ENCODE measurements at regions not wholly inside any gene's neighbourhood (a gene's known extent, or its start where the extent isn't known, plus 50 kb on each side); places are given as distances from the start of the nearest gene placed in this dataset.
"Not testable (repeated sequence)": the region's sequence is repeated elsewhere in the genome, so short reads cannot be mapped to it uniquely, and the experiment has no call there.

- Histone ChIP-seq H3K4me1 (ENCODE audit: control insufficient read depth in 2 of 3, insufficient read depth in 2 of 3, low read depth in 1 of 3, low read length in 3 of 3) (no peaks in the 10 kb centered on the region), H3K4me3 (ENCODE audit: low read length in 3 of 3) (no peak overlapping the region), H3K27ac (ENCODE audit: low read depth in 2 of 2, low read length in 2 of 2) (no peak overlapping the region), H3K36me3 (ENCODE audit: control insufficient read depth in 2 of 3, insufficient read depth in 3 of 3, low read length in 3 of 3) (no peaks in the 10 kb centered on the region), H3K27me3 (ENCODE audit: control insufficient read depth, insufficient read depth, low read length) (no peaks in the 10 kb centered on the region), H3K9ac (ENCODE audit: low read length in 3 of 3) (no peak overlapping the region), H3K9me3 (ENCODE audit: control insufficient read depth in 2 of 3, insufficient read depth in 1 of 3, low read length in 3 of 3) (no peaks in the 10 kb centered on the region)
- intact Hi-C loops (cut with DNase I), result no loop called here
- TF ChIP-seq, protein P1, sequence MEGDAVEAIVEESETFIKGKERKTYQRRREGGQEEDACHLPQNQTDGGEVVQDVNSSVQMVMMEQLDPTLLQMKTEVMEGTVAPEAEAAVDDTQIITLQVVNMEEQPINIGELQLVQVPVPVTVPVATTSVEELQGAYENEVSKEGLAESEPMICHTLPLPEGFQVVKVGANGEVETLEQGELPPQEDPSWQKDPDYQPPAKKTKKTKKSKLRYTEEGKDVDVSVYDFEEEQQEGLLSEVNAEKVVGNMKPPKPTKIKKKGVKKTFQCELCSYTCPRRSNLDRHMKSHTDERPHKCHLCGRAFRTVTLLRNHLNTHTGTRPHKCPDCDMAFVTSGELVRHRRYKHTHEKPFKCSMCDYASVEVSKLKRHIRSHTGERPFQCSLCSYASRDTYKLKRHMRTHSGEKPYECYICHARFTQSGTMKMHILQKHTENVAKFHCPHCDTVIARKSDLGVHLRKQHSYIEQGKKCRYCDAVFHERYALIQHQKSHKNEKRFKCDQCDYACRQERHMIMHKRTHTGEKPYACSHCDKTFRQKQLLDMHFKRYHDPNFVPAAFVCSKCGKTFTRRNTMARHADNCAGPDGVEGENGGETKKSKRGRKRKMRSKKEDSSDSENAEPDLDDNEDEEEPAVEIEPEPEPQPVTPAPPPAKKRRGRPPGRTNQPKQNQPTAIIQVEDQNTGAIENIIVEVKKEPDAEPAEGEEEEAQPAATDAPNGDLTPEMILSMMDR (IDR thresholded peaks at IDR 0.05; ENCODE audit: borderline replicate concordance, extremely low read depth, insufficient read depth), result no peak
- FAIRE-seq, result no peak
- DNase-seq, result no peak
These were observed 60.7 kb upstream of the SGO1 start for GRCh38 chr3:20246662-20247061.

DNA sequence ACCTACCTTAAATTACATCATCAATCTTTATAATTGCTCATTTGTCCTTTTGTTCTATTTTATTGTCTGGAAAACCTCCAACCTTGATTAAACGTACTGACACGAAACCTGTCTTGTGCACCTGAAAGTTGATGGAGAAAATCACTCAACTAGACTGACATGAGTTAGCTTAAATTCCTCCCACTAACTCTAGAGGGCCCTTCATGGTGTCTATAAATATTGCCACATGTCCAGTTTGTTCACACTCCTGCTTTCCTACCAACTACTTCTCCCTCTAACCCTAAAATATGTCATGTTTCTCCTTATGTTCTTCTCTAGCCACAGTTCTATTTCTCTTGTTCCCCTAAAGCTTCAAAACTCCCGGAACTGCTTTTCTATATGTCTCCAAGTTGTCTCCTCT, 59.8 kb upstream of the SGO1 start:
- no peak for DNase-seq
- H3K27me3 ChIP-seq (ENCODE audit: control insufficient read depth, insufficient read depth, low read length), result no peaks in the 10 kb centered on the region
- H3K9me3 ChIP-seq (ENCODE audit: control insufficient read depth in 2 of 3, insufficient read depth in 1 of 3, low read length in 3 of 3), result no peaks in the 10 kb centered on the region
- H3K4me3 ChIP-seq (ENCODE audit: low read length in 3 of 3), result no peak overlapping the region
- no peak for FAIRE-seq
- TF ChIP-seq, protein P1 (IDR thresholded peaks at IDR 0.05; ENCODE audit: borderline replicate concordance, extremely low read depth, insufficient read depth), result no peak
- H3K27ac ChIP-seq (ENCODE audit: low read depth in 2 of 2, low read length in 2 of 2), result no peak overlapping the region
- intact Hi-C loops (cut with DNase I), result no loop called here
- no peaks in the 10 kb centered on the region for H3K36me3 ChIP-seq (ENCODE audit: control insufficient read depth in 2 of 3, insufficient read depth in 3 of 3, low read length in 3 of 3)
- H3K9ac ChIP-seq (ENCODE audit: low read length in 3 of 3), result no peak overlapping the region
- no peaks in the 10 kb centered on the region for H3K4me1 ChIP-seq (ENCODE audit: control insufficient read depth in 2 of 3, insufficient read depth in 2 of 3, low read depth in 1 of 3, low read length in 3 of 3)

GRCh38 chr3:20240154-20240883, 54.3 kb upstream of the SGO1 start:
- no peak for FAIRE-seq
- TF ChIP-seq, protein P1 (IDR thresholded peaks at IDR 0.05; ENCODE audit: borderline replicate concordance, extremely low read depth, insufficient read depth), result no peak

GRCh38 chr3:20238199-20238598, 52.2 kb upstream of the SGO1 start:
- H3K27me3 ChIP-seq (ENCODE audit: control insufficient read depth, insufficient read depth, low read length); H3K4me1 ChIP-seq (ENCODE audit: control insufficient read depth in 2 of 3, insufficient read depth in 2 of 3, low read depth in 1 of 3, low read length in 3 of 3); H3K36me3 ChIP-seq (ENCODE audit: control insufficient read depth in 2 of 3, insufficient read depth in 3 of 3, low read length in 3 of 3); intact Hi-C loops (cut with DNase I); H3K9ac ChIP-seq (ENCODE audit: low read length in 3 of 3); H3K9me3 ChIP-seq (ENCODE audit: control insufficient read depth in 2 of 3, insufficient read depth in 1 of 3, low read length in 3 of 3); H3K27ac ChIP-seq (ENCODE audit: low read depth in 2 of 2, low read length in 2 of 2); DNase-seq; H3K4me3 ChIP-seq (ENCODE audit: low read length in 3 of 3): not testable (repeated sequence)
- peak; percentile 69 for FAIRE-seq

More at GRCh38 chr3:20240154-20240883, 54.3 kb upstream of the SGO1 start:
- peak in 2 of 5 donors; percentile 35 to 36 for DNase-seq
- H3K9ac ChIP-seq (ENCODE audit: low read length in 3 of 3), result no peak overlapping the region
- no peak overlapping the region for H3K27ac ChIP-seq (ENCODE audit: low read depth in 2 of 2, low read length in 2 of 2)
- intact Hi-C loops (cut with DNase I), result no loop called here
- no peak overlapping the region for H3K4me3 ChIP-seq (ENCODE audit: low read length in 3 of 3)
- H3K4me1 ChIP-seq (ENCODE audit: control insufficient read depth in 2 of 3, insufficient read depth in 2 of 3, low read depth in 1 of 3, low read length in 3 of 3), result no peaks in the 10 kb centered on the region
- no peaks in the 10 kb centered on the region for H3K36me3 ChIP-seq (ENCODE audit: control insufficient read depth in 2 of 3, insufficient read depth in 3 of 3, low read length in 3 of 3)
- no peaks in the 10 kb centered on the region for H3K27me3 ChIP-seq (ENCODE audit: control insufficient read depth, insufficient read depth, low read length)
- no peaks in the 10 kb centered on the region for H3K9me3 ChIP-seq (ENCODE audit: control insufficient read depth in 2 of 3, insufficient read depth in 1 of 3, low read length in 3 of 3)
